HFFc6 (cell line): ENCODE measurements at regions not wholly inside any gene's neighbourhood (a gene's known extent, or its start where the extent isn't known, plus 50 kb on each side); places are given as distances from the start of the nearest gene placed in this dataset.

Source experiments
- DNase-seq: peaks from one replicate; pipeline ENCODE4 v3.0.0-alpha.2; 2018
- H3K27ac Mint-ChIP-seq: 2 replicates; pipeline ENCODE4 v1.8.0; 2020; ENCODE audit warnings: mild to moderate bottlenecking, mixed read lengths
- H3K27me3 Mint-ChIP-seq: 2 replicates; pipeline ENCODE4 v1.8.0; 2021; ENCODE audit warnings: mild to moderate bottlenecking, moderate library complexity, mixed read lengths; ENCODE audit not compliant: insufficient read depth
- H3K36me3 Mint-ChIP-seq: 2 replicates; pipeline ENCODE4 v1.8.0; 2021; ENCODE audit warnings: low read depth, mixed read lengths
- H3K4me1 Mint-ChIP-seq: 2 replicates; pipeline ENCODE4 v1.8.0; 2020; ENCODE audit warnings: low read depth, mixed read lengths
- H3K4me3 Mint-ChIP-seq: 2 replicates; pipeline ENCODE4 v1.8.0; 2020; ENCODE audit warnings: mild to moderate bottlenecking, moderate library complexity, mixed read lengths
- H3K9me3 Mint-ChIP-seq: 2 replicates; pipeline ENCODE4 v1.8.0; 2020; ENCODE audit warnings: mild to moderate bottlenecking, mixed read lengths
- CTCF ChIP-seq: fragments of 200-600 bp; sonication (generic); IDR thresholded peaks from 2 replicates; pipeline ENCODE4 v1.5.0; 2021; ENCODE audit warnings: antibody characterized with exemption, mild to moderate bottlenecking

DNA sequence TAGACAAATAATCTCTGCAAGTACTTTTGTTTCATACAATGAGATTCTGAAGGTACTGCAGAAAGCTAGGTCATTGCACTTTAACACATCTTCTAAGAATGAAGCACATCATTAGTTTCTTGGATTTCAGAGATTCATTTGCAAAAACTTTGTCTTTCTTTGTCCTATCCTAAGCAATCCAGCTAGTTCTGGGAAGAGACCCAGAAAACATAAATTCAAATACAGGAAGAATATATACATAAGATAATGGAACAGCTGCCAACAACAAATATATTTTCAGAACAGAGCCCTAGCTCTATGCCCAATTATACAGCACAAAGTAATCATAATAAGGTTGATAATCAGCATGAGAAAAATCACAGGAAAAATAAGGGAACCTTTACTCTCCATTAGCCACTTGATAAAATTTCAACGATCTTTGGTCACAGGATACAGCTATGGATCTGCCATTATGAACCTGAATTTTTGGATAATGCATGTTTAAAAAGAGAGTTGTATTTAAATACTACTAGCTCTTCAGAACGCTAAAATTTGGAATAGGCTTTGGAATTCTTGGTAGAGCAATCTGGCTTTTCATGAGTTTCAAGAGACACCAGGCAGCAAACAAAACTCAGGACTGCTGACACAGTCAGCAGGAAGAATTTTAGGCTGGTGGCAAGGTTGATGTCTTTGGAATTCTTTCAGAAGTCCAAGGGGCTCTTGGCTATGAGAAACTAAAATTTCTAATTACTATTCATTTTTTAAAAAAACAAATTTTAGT is 250.4 kb upstream of the SMIM21 start:
- DNase-seq: no peak
- Mint-ChIP-seq H3K4me1 (no peaks in the 10 kb centered on the region), H3K27me3 (peaks cover 5% of the 10 kb centered on the region; the same call in 1 of the 2 replicates), H3K27ac (no peak overlapping the region), H3K9me3 (no peaks in the 10 kb centered on the region), H3K36me3 (no peaks in the 10 kb centered on the region), H3K4me3 (no peak overlapping the region)
- no peak for TF ChIP-seq CTCF

GRCh38 chr18:75660932-75661331 is 233.4 kb upstream of the SMIM21 start:
- no peaks in the 10 kb centered on the region; the same call in 1 of the 2 replicates for H3K9me3 Mint-ChIP-seq
- no peak overlapping the region for H3K27ac Mint-ChIP-seq
- peaks cover 5% of the 10 kb centered on the region; the same call in 1 of the 2 replicates for H3K36me3 Mint-ChIP-seq
- no peak overlapping the region for H3K4me3 Mint-ChIP-seq
- no peaks in the 10 kb centered on the region; the same call in none of the 2 replicates for H3K27me3 Mint-ChIP-seq
- TF ChIP-seq CTCF: no peak
- no peak for DNase-seq
- H3K4me1 Mint-ChIP-seq: no peaks in the 10 kb centered on the region

- Mint-ChIP-seq H3K27me3 (peaks cover 5% of the 10 kb centered on the region), H3K4me3 (no peak overlapping the region), H3K36me3 (peaks cover 5% of the 10 kb centered on the region; the same call in 1 of the 2 replicates)
These were observed 232.1 kb upstream of the SMIM21 start for GRCh38 chr18:75659535-75660023.

GRCh38 chr18:75658330-75658729 is 230.8 kb upstream of the SMIM21 start:
- DNase-seq: no peak
- peaks cover 8% of the 10 kb centered on the region for H3K27me3 Mint-ChIP-seq
- H3K36me3 Mint-ChIP-seq: peaks cover 5% of the 10 kb centered on the region; the same call in 1 of the 2 replicates
- no peak overlapping the region for H3K27ac Mint-ChIP-seq
- H3K4me1 Mint-ChIP-seq: no peaks in the 10 kb centered on the region
- no peak overlapping the region for H3K4me3 Mint-ChIP-seq
- no peak for TF ChIP-seq CTCF
- H3K9me3 Mint-ChIP-seq: no peaks in the 10 kb centered on the region; the same call in 1 of the 2 replicates

More at GRCh38 chr18:75659535-75660023, 232.1 kb upstream of the SMIM21 start:
- no peak for DNase-seq
- no peaks in the 10 kb centered on the region for H3K4me1 Mint-ChIP-seq
- TF ChIP-seq CTCF: no peak
- no peak overlapping the region for H3K27ac Mint-ChIP-seq
- no peaks in the 10 kb centered on the region; the same call in 1 of the 2 replicates for H3K9me3 Mint-ChIP-seq

DNA sequence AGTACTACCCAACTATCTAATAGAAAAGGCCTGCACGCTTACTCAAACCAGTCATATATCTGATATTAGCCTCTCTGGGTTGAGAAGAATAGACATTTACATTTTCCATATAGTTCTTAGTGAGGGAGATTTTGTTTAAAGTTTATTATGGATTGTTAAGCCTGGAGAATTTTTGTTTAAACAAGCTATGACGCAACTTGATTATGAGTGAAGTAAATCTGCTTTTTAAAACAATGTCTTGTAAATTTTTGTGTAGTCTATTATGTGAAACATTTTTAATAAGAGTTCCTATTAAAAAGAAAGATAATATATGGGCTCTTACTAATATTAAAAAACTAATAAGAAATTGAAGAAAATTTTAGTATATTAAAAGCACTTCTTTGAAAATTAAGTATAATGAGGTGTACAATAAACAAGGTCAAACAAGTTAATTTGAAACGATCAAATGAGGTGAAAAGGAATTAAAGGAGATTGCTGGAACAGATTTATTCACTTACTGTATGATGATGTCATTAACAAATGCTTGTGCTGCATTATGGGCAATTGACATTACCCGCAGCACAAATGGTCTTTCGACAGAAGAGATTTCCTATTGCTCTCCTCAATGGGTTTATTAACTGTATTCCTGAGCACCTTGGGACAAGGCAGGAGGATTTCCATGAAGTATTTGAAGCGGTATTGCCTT is 229.2 kb upstream of the SMIM21 start:
- Mint-ChIP-seq H3K27me3 (peaks cover 8% of the 10 kb centered on the region), H3K36me3 (peaks cover 5% of the 10 kb centered on the region; the same call in 1 of the 2 replicates), H3K4me1 (no peaks in the 10 kb centered on the region), H3K9me3 (no peaks in the 10 kb centered on the region; the same call in 1 of the 2 replicates), H3K27ac (no peak overlapping the region), H3K4me3 (no peak overlapping the region)
- no peak for DNase-seq
- no peak for TF ChIP-seq CTCF
